HG03066 (cell line): ENCODE measurements at regions not wholly inside any gene's neighbourhood (a gene's known extent, or its start where the extent isn't known, plus 50 kb on each side); places are given as distances from the start of the nearest gene placed in this dataset.
A peak's percentile ranks its signal among the peaks of the same experiment; 100 is the strongest.
"Not testable (repeated sequence)": the region's sequence is repeated elsewhere in the genome, so short reads cannot be mapped to it uniquely, and the experiment has no call there.

Experiments
- ATAC-seq: cut with Tn5 transposase; IDR thresholded peaks from one replicate; pipeline ENCODE4 v1.9.1; 2021; ENCODE audit warnings: low read depth; ENCODE audit not compliant: unreplicated experiment

GRCh38 chr5:42950456-42951292 lies 89.4 kb downstream of the ANXA2R start:
- ATAC-seq: peak; percentile 34

- no peak for ATAC-seq
Measured at GRCh38 chr5:42950116-42950455, 90.0 kb downstream of the ANXA2R start.

DNA sequence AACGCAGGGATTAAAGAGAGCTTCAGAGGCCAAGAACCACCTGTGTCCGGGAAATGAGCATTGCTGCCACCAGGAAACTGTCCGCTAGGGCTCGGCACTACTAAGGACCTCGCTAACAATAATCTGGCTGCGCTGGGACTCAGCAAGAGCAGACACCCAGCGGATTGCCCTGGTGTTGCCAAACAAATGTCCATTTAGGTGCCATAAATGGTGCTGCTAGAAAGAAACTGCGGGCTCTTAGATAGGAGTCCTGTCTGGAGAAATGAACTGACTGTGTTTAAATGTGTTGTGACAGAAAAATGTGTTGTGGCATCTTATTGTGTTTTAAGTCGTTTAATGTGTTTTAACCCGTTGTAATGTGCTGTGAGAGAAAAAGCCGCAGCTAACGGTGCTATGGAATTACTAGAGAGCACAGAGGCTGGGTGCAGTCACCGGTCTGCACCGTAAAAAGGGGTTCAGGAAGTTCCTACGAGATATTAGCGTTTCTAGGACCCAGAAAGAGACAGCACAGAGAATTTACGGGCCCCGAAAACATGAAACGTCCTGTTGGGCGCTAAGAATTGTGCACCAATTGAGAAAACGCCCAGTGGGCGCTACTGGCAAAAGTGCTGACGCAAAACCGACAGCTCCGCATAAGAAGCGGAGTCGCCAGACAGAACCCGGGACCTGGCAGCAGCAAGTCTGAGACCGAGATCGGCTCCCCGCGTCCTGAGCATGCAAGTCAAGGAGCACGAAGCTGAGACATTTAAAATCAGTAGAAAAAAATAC lies 90.6 kb downstream of the ANXA2R start:
- ATAC-seq: peak; percentile 49

GRCh38 chr5:42948961-42949347 lies 91.2 kb downstream of the ANXA2R start:
- no peak for ATAC-seq

- no peak for ATAC-seq
Measured at GRCh38 chr5:42944989-42945388, 95.1 kb downstream of the ANXA2R start.

- ATAC-seq: no peak
Measured at GRCh38 chr5:42943931-42944631, 96.0 kb downstream of the ANXA2R start.

- no peak for ATAC-seq
Measured at GRCh38 chr5:42940853-42941252, 99.3 kb downstream of the ANXA2R start.

DNA sequence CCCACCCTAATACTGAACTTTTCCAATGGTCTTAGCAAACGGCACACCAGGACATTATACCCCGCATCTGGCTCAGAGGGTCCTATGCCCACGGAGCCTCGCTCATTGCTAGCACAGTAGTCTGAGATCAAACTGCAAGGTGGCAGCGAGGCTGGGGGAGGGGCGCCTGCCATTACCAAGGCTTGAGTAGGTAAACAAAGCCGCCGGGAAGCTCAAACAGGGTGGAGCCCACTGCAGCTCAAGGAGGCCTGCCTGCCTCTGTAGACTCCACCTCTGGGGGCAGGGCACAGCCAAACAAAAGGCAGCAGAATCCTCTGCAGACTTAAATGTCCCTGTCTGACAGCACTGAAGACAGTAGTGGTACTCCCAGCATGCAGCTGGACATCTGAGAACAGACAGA lies 108.1 kb downstream of the ANXA2R start:
- not testable (repeated sequence) for ATAC-seq

GRCh38 chr5:42931451-42931850 lies 108.7 kb downstream of the ANXA2R start:
- ATAC-seq: not testable (repeated sequence)

DNA sequence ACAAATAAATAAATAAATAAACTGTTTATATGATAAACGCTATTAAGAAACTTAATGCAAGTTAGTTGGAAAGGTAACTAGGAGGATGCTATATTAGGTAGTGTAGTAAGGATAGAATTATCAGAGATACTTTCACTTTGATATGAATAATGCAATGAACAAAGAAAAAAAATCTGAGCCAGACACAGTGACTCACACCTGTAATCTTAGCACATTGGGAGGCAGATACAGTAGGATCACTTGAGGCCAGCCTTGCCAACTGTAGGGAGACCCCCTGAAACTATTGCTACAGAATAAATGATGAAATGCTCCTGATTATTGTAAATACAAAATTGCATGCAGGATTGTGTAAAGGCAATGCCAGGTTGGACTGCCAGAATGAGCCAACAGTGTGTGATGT lies 109.2 kb downstream of the ANXA2R start:
- ATAC-seq: no peak

DNA sequence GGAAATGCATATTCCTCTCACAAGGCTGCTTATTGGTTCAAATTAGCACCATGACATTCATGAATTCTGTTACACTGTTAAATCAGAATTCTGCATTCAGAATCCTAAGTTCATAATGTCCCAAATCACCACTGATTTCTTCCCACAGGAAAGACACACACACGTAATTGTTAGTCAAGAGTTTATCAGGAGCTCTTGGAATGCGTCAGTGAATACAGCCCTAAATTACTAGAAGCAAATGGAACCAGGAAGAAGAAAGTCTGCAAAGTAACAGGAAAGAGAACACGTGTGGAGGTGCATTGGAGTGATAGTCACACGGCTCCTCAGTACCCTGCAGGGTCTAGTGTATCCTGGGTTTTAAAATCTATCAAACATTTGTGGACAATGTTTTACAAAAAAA lies 110.2 kb downstream of the ANXA2R start:
- ATAC-seq: no peak

GRCh38 chr5:42927730-42928129 lies 112.4 kb downstream of the ANXA2R start:
- ATAC-seq: no peak

GRCh38 chr5:42924686-42925085 lies 113.0 kb upstream of the SELENOP start:
- no peak for ATAC-seq

DNA sequence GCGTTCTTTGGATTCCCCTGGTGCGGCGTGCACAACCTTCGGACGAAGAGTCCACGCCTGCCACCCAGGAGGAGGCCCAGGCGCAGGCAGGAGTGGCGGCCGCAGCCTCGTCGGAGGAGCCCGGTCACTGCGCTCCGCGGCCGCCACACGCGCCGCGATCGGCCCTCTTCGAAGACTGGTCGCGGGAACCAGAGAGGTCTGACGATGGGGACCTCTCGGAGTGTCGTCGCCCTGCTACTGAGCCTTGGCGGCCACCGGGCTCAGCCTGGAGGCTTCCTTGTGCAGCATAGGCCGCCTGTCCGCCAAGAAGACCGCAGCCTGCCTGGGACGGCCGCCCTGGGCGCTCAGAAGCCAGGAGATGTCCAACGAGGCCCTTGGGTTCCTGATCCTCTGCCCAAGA lies 112.5 kb upstream of the SELENOP start:
- no peak for ATAC-seq

GRCh38 chr5:42923710-42924109 lies 112.0 kb upstream of the SELENOP start:
- no peak for ATAC-seq

DNA sequence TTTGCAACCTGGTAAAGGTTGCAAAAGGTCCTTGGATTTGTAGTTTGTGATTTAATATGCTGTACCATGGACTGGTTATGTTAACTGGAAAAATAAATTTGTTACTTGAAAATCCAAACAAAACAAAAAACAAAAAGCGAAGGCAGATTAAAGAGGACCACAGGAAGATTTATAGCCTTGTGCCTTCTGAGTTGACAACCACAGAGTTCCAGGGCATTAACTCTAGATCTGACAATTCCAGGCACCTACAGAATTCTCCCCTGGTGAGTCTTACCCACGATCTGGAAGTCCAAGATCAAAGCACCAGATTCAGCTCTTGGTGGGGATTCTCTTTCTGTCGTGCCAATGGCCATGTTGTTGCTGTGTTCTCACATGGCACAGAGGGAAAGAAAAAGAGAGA lies 107.9 kb upstream of the SELENOP start:
- no peak for ATAC-seq

DNA sequence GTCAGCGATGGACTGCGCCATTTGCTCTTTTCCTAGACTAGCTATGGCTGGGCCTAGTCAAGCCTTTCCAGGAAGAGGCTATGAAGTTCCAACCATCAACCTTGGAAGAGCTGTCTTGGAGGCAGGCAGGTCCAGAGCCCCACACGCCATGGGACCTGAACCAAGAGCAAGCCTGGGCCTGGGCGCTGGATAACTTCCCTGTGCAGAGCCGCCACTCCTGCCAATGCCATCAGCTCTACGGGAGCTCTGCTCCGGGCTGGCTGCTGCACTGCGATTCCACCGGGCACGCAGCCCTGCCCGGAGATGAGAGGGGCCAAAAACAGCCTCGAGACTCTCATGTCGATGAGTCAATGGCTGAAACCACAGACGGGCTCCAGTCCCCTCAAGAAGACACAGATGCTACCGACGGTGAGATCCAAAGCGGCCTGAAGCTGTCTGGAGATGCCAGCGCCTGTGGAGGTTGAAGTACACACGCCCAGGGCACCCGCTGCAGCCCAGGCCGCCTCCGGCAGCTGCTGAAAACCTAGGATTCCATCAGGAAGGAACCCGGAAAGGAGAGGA lies 103.7 kb upstream of the SELENOP start:
- ATAC-seq: no peak

GRCh38 chr5:42912184-42912798 lies 100.6 kb upstream of the SELENOP start:
- no peak for ATAC-seq

- peak; percentile 94 for ATAC-seq
Measured at GRCh38 chr5:42908509-42909488, 97.1 kb upstream of the SELENOP start.
